NB4 (cell line): ENCODE measurements at regions not wholly inside any gene's neighbourhood (a gene's known extent, or its start where the extent isn't known, plus 50 kb on each side); places are given as distances from the start of the nearest gene placed in this dataset.

Experiments used
- CTCF ChIP-seq: IDR thresholded peaks from one replicate; pipeline ENCODE4 v1.5.1; 2012; ENCODE audit warnings: low read depth, low read length
- POLR2A ChIP-seq: IDR thresholded peaks from 2 replicates; pipeline ENCODE4 v1.6.1; 2011; ENCODE audit warnings: mild to moderate bottlenecking; ENCODE audit not compliant: insufficient read length; ENCODE audit errors: extremely low read depth

GRCh38 chr4:12583275-12583674, 900.9 kb downstream of the RAB28 start:
- TF ChIP-seq CTCF (no peak), POLR2A (no peak)
